HG02943 (cell line): ENCODE measurements at regions not wholly inside any gene's neighbourhood (a gene's known extent, or its start where the extent isn't known, plus 50 kb on each side); places are given as distances from the start of the nearest gene placed in this dataset.

ENCODE experiments used
- ATAC-seq: cut with Tn5 transposase; IDR thresholded peaks from one replicate; pipeline ENCODE4 v1.9.1; 2021; ENCODE audit warnings: mild to moderate bottlenecking, low read depth, moderate library complexity; ENCODE audit not compliant: unreplicated experiment

DNA sequence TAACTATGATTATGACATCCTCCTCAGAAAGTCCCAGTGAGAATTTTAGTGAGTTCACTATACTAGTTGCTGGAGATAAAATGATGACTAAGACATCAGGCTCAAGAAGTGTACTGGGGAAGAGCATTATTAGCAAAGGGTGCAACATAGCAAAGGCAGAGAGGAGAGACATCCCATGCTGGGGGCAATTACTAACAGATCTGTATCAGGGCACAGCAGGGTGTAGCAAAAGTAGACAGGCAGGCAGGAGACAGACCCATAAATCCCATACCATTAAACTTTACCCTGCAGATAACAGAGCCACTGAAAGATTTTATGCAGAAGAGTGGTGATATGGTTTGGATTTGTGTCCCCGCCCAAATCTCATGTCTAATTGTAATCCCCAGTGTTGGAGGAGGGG lies 161.7 kb downstream of the SP3 start:
- no peak for ATAC-seq

GRCh38 chr2:173806761-173807160 lies 158.4 kb downstream of the SP3 start:
- ATAC-seq, result no peak

DNA sequence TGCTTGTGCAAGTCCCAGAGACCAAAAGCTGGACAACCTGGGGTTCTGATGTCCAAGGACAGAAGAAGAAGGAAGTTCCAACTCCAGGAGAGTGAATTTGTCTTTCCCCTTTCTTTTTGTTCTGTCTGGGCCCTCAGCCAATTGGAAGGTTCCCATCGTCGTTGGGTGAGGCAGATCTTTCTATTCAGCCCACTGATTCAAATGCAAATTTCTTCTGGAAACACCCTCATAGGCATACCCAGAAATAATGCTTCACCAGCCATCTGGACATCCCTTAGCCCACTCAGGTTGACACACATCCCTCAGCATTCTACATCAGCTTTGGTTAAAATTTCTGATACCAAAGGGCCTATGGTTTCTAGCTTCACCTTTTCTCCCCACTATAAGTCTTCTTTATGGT lies 156.5 kb downstream of the SP3 start:
- no peak for ATAC-seq

DNA sequence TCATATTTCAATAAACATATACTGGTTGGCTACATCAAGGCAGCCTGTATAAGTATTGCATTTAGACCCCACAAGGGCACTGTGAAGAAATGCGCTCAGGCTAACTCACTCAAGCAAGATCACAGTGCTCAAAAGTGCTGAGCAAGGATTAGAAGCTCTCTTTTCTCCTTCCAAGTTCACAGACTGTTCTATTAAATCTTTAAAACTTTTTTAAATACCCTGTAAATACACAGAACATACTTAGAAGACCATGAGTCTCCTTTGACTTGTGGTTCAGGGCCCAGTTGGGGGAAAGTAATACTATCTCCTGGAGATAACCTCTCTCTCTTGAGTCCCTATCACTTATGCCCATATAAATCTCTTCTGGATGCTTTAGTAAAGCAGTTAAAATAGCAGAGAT lies 152.9 kb downstream of the SP3 start:
- ATAC-seq, result no peak

DNA sequence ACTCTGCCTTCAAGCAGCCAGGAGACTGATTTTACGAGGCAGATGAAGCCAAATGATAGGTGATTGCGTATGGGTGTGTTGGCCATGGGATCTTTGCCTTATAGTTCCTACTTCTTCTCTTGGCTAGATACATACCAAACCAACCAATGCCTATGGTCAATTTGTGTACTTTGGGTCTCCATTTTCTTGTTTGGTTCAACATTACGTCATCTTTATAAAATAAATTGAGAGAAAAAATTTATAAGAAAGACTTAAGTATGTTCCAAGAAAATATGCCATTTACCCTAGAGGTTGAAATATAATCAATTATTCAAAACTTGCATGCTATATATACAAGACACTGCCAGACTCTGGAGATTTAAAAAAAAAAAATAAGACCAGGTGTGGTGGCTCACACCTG lies 150.9 kb downstream of the SP3 start:
- no peak for ATAC-seq

DNA sequence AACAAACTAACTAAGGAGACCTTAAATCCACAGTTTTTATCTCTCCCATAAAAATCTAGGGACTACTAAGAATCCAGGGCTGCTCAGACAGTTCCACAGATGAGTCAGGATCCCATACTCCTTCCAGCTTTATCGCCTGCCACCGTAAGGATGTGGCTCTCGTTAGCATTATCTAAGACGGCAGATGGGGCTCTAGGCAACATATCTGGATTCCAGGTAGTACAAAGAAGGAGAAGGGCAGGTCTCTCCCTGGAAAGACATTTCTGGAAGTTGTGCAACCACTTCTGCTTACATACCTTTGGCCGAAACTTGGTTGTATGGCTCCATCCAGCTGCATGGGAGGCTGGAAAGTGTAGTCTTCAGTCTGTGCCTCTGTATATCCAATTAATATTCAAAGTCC lies 149.4 kb downstream of the SP3 start:
- no peak for ATAC-seq

- ATAC-seq, result no peak
Measured at GRCh38 chr2:173817582-173817981, 147.6 kb downstream of the SP3 start.

DNA sequence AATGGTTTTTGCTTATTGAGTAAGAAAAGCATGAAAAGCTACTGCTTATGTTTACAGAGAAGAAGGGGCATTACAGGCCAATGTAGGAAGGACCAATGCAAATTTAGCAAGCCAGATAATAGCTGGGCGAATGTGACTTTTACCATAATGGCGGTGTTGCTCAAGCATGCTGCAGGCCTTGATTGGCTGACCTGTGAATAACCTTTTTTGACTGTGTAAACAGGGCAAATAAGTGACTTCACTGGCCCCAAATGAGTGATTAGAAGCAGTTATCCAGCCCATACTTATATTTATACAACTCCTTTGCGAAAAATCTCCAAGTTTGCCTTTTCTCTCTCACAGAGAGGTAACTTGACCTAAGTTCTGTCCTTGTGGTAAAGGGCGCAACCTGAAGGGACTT lies 146.9 kb downstream of the SP3 start:
- no peak for ATAC-seq

GRCh38 chr2:173819852-173820251 lies 145.3 kb downstream of the SP3 start:
- ATAC-seq, result no peak

- ATAC-seq, result no peak
Measured at GRCh38 chr2:173821451-173821850, 143.7 kb downstream of the SP3 start.

DNA sequence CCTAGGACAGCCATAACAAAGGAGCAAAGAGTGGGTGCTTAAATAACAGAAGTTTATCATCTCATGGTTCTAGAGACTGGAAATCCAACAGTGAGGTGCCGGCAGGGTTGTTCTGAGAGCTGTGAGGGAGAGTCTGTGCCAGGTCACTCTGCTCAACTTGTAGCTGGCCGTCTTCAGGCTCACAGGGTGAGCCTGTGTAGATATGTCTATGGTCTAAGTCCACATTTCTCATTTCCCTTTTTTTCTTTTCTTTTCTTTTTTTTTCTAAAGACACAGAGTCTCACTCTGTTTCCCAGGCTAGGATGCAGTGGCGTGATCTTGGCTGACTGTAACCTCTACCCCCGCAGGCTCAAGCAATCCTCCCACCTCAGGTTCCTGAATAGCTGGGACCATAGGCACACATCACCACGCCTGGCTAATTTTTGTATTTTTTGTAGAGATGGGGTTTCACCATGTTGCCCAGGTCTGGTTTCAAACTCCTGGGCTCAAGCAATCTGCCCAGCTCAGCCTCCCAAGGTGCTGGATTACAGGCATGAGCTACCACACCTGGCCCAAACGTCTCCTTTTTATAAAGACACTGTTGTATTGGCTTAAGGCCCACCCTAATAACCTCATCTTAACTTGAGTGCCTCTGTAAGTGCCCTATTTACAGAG lies 142.2 kb downstream of the SP3 start:
- no peak for ATAC-seq

GRCh38 chr2:173823543-173823939 lies 141.6 kb downstream of the SP3 start:
- ATAC-seq, result no peak

DNA sequence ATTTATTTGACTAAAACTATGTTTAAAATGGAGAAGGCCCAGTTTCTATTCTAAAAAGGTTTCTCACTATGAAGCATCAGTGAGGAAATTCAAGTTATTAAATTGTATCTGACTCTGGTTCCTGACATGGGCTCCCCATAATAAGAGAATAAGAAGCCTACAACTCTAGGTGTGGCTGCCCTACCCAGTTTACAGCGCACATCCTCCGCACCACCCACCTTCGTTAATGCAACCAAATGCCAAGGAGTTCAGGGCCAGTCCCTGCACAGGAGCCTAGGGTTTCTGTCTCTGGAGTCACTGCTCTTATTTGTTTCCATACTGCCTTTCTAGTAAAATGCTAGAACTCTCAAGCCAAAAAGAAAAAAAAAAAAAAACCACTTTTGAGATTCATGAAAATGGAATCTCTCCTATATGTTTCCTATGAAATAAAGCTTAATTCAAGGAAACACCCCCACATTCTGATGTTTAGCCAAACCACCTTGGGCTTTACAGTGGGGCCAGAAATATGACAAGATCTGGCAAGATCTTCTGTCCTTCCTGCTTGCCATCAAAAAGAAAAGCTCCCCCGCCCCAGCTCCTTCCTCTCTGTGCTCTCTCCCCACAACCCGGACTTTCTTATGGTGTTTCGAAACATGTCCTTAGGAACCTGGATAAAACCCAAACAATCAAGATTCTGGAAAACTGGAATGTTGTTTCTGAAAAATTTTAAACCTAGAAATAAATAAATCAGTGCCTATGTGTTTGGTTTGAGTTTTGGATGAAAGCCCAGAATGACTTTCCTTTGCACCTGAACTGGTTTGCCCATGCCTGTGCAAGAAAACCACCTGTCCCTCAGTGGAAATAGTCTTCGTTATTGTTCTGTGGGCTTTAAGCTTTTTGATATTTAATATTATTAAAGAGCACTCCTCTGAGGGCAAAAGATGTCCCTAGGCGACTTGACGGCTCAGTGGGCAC lies 136.7 kb downstream of the SP3 start:
- ATAC-seq, result no peak

DNA sequence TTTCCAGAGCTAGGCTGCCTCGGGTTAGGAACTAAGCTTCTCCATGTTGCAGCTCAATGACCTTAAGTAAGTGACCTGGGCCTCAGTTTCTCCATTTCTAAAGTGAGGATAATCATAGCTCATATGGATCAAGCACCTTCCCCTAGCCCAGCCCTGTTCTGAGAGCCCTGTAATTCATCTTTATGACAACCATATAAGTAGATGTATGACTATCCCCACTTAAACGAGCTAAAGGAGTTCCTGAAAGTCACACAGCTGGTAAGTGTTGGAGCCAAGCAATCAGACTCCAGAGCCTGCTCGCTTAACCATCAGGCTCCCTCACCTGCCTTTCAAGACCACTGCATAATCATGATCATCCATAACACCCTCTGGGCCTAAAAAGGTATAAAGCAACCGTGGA lies 135.4 kb downstream of the SP3 start:
- no peak for ATAC-seq

- no peak for ATAC-seq
Measured at GRCh38 chr2:173830170-173830569, 135.0 kb downstream of the SP3 start.

- no peak for ATAC-seq
Measured at GRCh38 chr2:173831312-173832229, 133.6 kb downstream of the SP3 start.

- ATAC-seq, result no peak
Measured at GRCh38 chr2:173834141-173834540, 131.0 kb downstream of the SP3 start.

- ATAC-seq, result no peak
Measured at GRCh38 chr2:173835726-173836125, 129.4 kb downstream of the SP3 start.

GRCh38 chr2:173841110-173841509 lies 124.1 kb downstream of the SP3 start:
- no peak for ATAC-seq

DNA sequence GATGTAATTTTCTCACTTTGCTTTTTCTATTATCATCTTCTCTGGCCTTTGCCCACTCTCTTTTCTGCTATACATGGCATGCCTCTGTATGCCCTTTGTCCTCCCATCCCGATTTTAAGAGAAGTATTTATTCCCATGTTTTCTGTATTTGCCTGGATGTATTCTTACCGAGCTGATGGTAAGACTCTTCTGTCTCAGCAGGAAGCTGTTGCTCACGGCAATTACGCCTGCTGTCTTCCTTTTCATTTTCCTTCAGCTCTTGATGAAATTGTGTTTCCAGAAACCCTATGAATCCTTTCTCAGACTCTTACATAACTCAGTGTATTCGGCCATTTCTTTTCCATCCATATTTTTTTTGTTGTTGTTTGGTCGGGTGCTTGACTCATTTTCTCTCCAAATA lies 121.6 kb downstream of the SP3 start:
- no peak for ATAC-seq

GRCh38 chr2:173851141-173851641 lies 114.0 kb downstream of the SP3 start:
- ATAC-seq, result no peak
